GM21381 (cell line): ENCODE measurements at regions not wholly inside any gene's neighbourhood (a gene's known extent, or its start where the extent isn't known, plus 50 kb on each side); places are given as distances from the start of the nearest gene placed in this dataset.

Source experiments
- ATAC-seq: cut with Tn5 transposase; IDR thresholded peaks from one replicate; pipeline ENCODE4 v1.9.1; 2021; ENCODE audit warnings: mild to moderate bottlenecking, moderate library complexity; ENCODE audit not compliant: unreplicated experiment

- ATAC-seq: no peak
Observed at GRCh38 chr1:80961464-80962190, 839.1 kb upstream of the ADGRL2 start.

- ATAC-seq: no peak
Observed at GRCh38 chr1:80933346-80933745, 867.4 kb upstream of the ADGRL2 start.

GRCh38 chr1:80931178-80931577, 869.6 kb upstream of the ADGRL2 start:
- ATAC-seq: no peak

GRCh38 chr1:80929868-80930508, 870.7 kb upstream of the ADGRL2 start:
- no peak for ATAC-seq

GRCh38 chr1:80926531-80926930, 874.2 kb upstream of the ADGRL2 start:
- ATAC-seq: no peak

- no peak for ATAC-seq
Observed at GRCh38 chr1:80925130-80925805, 875.5 kb upstream of the ADGRL2 start.

- ATAC-seq: no peak
Observed at GRCh38 chr1:80924290-80924689, 876.4 kb upstream of the ADGRL2 start.

GRCh38 chr1:80922906-80923305, 877.8 kb upstream of the ADGRL2 start:
- ATAC-seq: no peak

- ATAC-seq: no peak
Observed at GRCh38 chr1:80919426-80919825, 881.3 kb upstream of the ADGRL2 start.

- no peak for ATAC-seq
Observed at GRCh38 chr1:80918380-80918779, 882.4 kb upstream of the ADGRL2 start.

- ATAC-seq: no peak
Observed at GRCh38 chr1:80917826-80918225, 882.9 kb upstream of the ADGRL2 start.

- ATAC-seq: no peak
Observed at GRCh38 chr1:80917225-80917624, 883.5 kb upstream of the ADGRL2 start.

GRCh38 chr1:80915491-80915890, 885.2 kb upstream of the ADGRL2 start:
- ATAC-seq: no peak

- ATAC-seq: no peak
Observed at GRCh38 chr1:80910426-80910825, 890.3 kb upstream of the ADGRL2 start.

- no peak for ATAC-seq
Observed at GRCh38 chr1:80909172-80909784, 891.5 kb upstream of the ADGRL2 start.

GRCh38 chr1:80896781-80897356, 903.9 kb upstream of the ADGRL2 start:
- ATAC-seq: no peak

GRCh38 chr1:80894921-80895320, 905.8 kb upstream of the ADGRL2 start:
- no peak for ATAC-seq

GRCh38 chr1:80893115-80893514, 907.6 kb upstream of the ADGRL2 start:
- no peak for ATAC-seq

- no peak for ATAC-seq
Observed at GRCh38 chr1:80892539-80892938, 908.2 kb upstream of the ADGRL2 start.

GRCh38 chr1:80891871-80892270, 908.9 kb upstream of the ADGRL2 start:
- ATAC-seq: no peak

GRCh38 chr1:80882553-80882952, 918.2 kb upstream of the ADGRL2 start:
- no peak for ATAC-seq
